Activated T-cell treated with anti-CD3 and anti-CD28 coated beads, Interleukin-2, amount 50 U/mL, for 72 hours (primary cell): ENCODE measurements at regions not wholly inside any gene's neighbourhood (a gene's known extent, or its start where the extent isn't known, plus 50 kb on each side); places are given as distances from the start of the nearest gene placed in this dataset.
"Not testable (repeated sequence)": the region's sequence is repeated elsewhere in the genome, so short reads cannot be mapped to it uniquely, and the experiment has no call there.

Source experiments
- ATAC-seq, 2 donors: fragments of 150-1000 bp; cut with Tn5 transposase; replicated peaks in 1 of 2; 2 replicates each; pipeline ENCODE4 v1.10.0; 2021; ENCODE audit warnings: moderate library complexity in 2 of 2, mild to moderate bottlenecking in 1 of 2
- DNase-seq, 2 donors: peaks; one replicate each; pipeline ENCODE4 v3.0.0; 2021 to 2022; ENCODE audit warnings: mixed read lengths in 1 of 2
- H3K27ac Mint-ChIP-seq: one replicate; pipeline ENCODE4 v1.8.0; 2022; ENCODE audit warnings: mild to moderate bottlenecking, moderate library complexity, mixed read lengths
- H3K27me3 Mint-ChIP-seq: one replicate; pipeline ENCODE4 v1.8.0; 2022; ENCODE audit warnings: low read depth, mixed read lengths
- H3K36me3 Mint-ChIP-seq, 2 donors: one replicate each; pipeline ENCODE4 v1.8.0; 2022; ENCODE audit warnings: mixed read lengths in 2 of 2, mild to moderate bottlenecking in 1 of 2; ENCODE audit not compliant: insufficient read depth in 2 of 2
- H3K4me1 Mint-ChIP-seq: one replicate; pipeline ENCODE4 v1.8.0; 2022; ENCODE audit warnings: low read depth, mixed read lengths
- H3K4me3 Mint-ChIP-seq, 2 donors: one replicate each; pipeline ENCODE4 v1.8.0; 2022; ENCODE audit warnings: mild to moderate bottlenecking in 2 of 2, mixed read lengths in 2 of 2, moderate library complexity in 2 of 2
- H3K9me3 Mint-ChIP-seq, 2 donors: one replicate each; pipeline ENCODE4 v1.8.0; 2022; ENCODE audit warnings: mixed read lengths in 2 of 2

GRCh38 chr7:106348231-106348630, 63.4 kb upstream of the NAMPT start:
- peaks cover 17 to 18% of the 10 kb centered on the region in 2 donors for H3K9me3 Mint-ChIP-seq
- peaks cover 54% of the 10 kb centered on the region for H3K4me1 Mint-ChIP-seq
- H3K27me3 Mint-ChIP-seq: peaks cover 20% of the 10 kb centered on the region
- peaks cover 33 to 44% of the 10 kb centered on the region in 2 donors for H3K36me3 Mint-ChIP-seq
- H3K4me3 Mint-ChIP-seq: peak overlapping the region in 1 of 2 donors; percentile 83
- no peak for DNase-seq
- no peak for ATAC-seq
- peak overlapping the region; percentile 99 for H3K27ac Mint-ChIP-seq

DNA sequence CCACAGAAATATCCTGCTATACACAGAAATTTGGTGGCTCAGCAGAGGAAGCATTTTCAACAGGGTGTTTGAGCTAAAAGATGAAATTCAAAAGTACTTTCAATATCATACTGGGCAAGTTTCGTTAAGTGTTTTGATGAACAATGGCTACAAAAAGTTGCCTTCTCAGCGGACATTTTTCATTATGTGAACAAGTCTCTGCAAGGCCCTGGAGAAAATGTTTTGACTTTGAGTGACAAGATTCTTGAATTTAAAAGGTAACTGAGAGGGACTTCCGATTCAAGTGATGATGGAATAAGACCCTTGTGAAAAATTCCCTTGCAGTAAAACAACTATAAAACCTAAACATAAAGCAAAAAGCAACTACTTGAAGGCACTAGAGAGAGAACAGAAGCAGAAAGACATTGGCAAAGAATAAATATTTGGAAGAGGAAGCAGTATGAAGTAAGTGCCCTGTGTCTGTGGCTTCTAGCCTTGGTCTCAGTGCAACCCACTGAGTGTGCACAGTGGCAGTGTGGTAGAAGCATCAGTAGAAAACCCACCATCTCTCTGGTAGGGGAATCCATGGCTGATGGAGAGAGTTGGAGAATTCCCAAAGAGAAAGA, 62.5 kb upstream of the NAMPT start:
- peaks cover 54% of the 10 kb centered on the region for H3K4me1 Mint-ChIP-seq
- H3K4me3 Mint-ChIP-seq: peak overlapping the region; percentile 80 to 83
- peaks cover 19 to 23% of the 10 kb centered on the region in 2 donors for H3K9me3 Mint-ChIP-seq
- H3K27me3 Mint-ChIP-seq: peaks cover 17% of the 10 kb centered on the region
- ATAC-seq (no peak), DNase-seq (peak in 1 of 2 donors; percentile 34)
- peak overlapping the region; percentile 99 for H3K27ac Mint-ChIP-seq
- peaks cover 41 to 51% of the 10 kb centered on the region in 2 donors for H3K36me3 Mint-ChIP-seq

GRCh38 chr7:106346678-106347217, 62.0 kb upstream of the NAMPT start:
- H3K4me3 Mint-ChIP-seq: peak overlapping the region; percentile 80 to 83

GRCh38 chr7:106346167-106346677, 61.4 kb upstream of the NAMPT start:
- peaks cover 54% of the 10 kb centered on the region for H3K4me1 Mint-ChIP-seq
- H3K9me3 Mint-ChIP-seq: peaks cover 26 to 30% of the 10 kb centered on the region in 2 donors
- peak in 1 of 2 donors; percentile 19 for DNase-seq
- peak overlapping the region; percentile 80 to 83 for H3K4me3 Mint-ChIP-seq
- peak overlapping the region; percentile 99 for H3K27ac Mint-ChIP-seq
- peaks cover 22% of the 10 kb centered on the region for H3K27me3 Mint-ChIP-seq
- ATAC-seq: peak; percentile 2 to 9
- peaks cover 47 to 60% of the 10 kb centered on the region in 2 donors for H3K36me3 Mint-ChIP-seq

More at GRCh38 chr7:106346678-106347217, 62.0 kb upstream of the NAMPT start:
- Mint-ChIP-seq H3K27me3 (peaks cover 21% of the 10 kb centered on the region), H3K36me3 (peaks cover 46 to 57% of the 10 kb centered on the region in 2 donors), H3K9me3 (peaks cover 24 to 28% of the 10 kb centered on the region in 2 donors), H3K4me1 (peaks cover 54% of the 10 kb centered on the region), H3K27ac (peak overlapping the region; percentile 99)
- ATAC-seq: peak; percentile 75
- peak; percentile 66 to 72 for DNase-seq

DNA sequence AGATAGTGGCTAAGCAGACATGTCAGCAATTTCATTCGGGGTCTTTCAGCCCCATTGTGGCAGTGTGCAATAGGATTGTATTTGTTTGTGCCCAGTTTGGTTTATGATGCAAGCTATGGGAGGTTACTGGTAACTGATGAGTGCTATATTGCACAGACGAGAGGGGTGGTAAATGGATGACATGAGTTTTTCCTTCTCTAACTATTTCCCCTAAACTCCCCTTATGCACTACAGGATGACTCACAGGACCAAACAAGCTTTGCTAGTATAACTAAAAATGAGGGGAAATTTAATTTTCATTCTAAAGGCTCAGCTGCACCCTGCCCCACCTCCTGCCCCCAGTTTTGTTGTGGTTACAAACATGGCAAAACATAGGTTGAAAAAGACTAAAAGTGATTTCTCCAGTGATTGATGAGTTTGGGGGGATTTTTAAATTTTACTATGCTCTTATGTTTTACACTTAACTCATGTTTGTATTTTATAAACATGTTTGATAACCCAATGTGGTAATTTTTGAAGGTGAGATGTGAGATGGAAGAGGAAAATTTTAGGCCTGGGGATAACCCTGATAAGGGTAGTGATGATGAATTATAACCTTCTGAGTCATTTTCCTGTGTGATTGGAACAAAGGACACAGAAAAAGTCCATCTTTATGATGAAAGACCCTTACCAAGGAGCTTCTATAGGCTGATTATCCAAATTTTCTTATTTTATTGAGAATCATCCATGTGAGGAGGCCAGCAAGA, 60.8 kb upstream of the NAMPT start:
- peak; percentile 74 to 79 for DNase-seq
- Mint-ChIP-seq H3K4me3 (peak overlapping the region; percentile 80 to 83), H3K27ac (peak overlapping the region; percentile 99), H3K9me3 (peaks cover 25 to 28% of the 10 kb centered on the region in 2 donors), H3K36me3 (peaks cover 50 to 58% of the 10 kb centered on the region in 2 donors), H3K4me1 (peaks cover 54% of the 10 kb centered on the region), H3K27me3 (peaks cover 15% of the 10 kb centered on the region)
- ATAC-seq: peak; percentile 79 to 80

- H3K4me3 Mint-ChIP-seq: peak overlapping the region; percentile 80 to 83
- no peak for ATAC-seq
These were observed 60.1 kb upstream of the NAMPT start for GRCh38 chr7:106344861-106345260.

GRCh38 chr7:106344211-106344610, 59.4 kb upstream of the NAMPT start:
- Mint-ChIP-seq H3K4me1 (peaks cover 62% of the 10 kb centered on the region), H3K36me3 (peaks cover 51 to 62% of the 10 kb centered on the region in 2 donors), H3K9me3 (peaks cover 31 to 38% of the 10 kb centered on the region in 2 donors), H3K27ac (peak overlapping the region; percentile 99), H3K27me3 (peaks cover 6% of the 10 kb centered on the region), H3K4me3 (no peak overlapping the region)
- ATAC-seq: no peak
- DNase-seq: no peak

More at GRCh38 chr7:106344861-106345260, 60.1 kb upstream of the NAMPT start:
- peaks cover 59% of the 10 kb centered on the region for H3K4me1 Mint-ChIP-seq
- peaks cover 11% of the 10 kb centered on the region for H3K27me3 Mint-ChIP-seq
- H3K36me3 Mint-ChIP-seq: peaks cover 52 to 62% of the 10 kb centered on the region in 2 donors
- H3K27ac Mint-ChIP-seq: peak overlapping the region; percentile 99
- peaks cover 30 to 35% of the 10 kb centered on the region in 2 donors for H3K9me3 Mint-ChIP-seq
- DNase-seq: no peak

DNA sequence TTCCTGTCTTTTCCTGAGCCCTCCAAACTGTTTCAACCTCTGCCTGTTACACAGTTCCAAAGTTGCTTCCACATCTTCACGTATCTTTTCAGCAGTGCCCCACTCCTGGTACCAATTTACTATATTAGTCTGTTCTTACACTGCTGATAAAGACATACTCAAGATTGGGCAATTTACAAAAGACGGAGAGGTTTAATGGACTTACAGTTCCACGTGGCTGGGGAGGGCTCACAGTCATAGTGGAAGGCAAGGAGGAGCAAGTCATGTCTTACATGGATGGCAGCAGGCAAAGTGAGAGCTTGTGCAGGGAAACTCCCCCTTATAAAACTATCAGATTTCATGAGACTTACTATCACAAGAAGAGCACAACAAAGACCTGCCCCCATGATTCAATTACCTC, 57.3 kb upstream of the NAMPT start:
- Mint-ChIP-seq H3K36me3 (peaks cover 44 to 53% of the 10 kb centered on the region in 2 donors), H3K4me1 (peaks cover 45% of the 10 kb centered on the region), H3K27me3 (peaks cover 14% of the 10 kb centered on the region), H3K9me3 (peaks cover 24 to 32% of the 10 kb centered on the region in 2 donors)
- H3K27ac Mint-ChIP-seq, ATAC-seq, H3K4me3 Mint-ChIP-seq, DNase-seq: not testable (repeated sequence)

DNA sequence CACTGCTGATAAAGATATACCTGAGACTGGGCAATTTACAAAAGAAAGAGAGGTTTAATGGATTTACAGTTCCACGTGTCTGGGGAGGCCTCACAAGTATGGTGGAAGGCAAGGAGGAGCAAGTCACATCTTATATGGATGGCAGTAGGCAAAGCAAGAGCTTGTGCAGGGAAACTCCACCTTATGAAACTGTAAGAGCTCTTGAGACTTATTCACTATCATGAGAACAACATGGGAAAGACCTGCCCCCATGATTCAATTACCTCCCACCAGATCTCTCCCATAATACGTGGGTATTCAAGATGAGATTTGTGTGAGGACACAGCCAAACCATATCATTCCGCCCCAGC, 55.4 kb upstream of the NAMPT start:
- ATAC-seq, DNase-seq: not testable (repeated sequence)
- Mint-ChIP-seq H3K4me3 (peak overlapping the region in 1 of 2 donors; percentile 26), H3K4me1 (peaks cover 27% of the 10 kb centered on the region), H3K27ac (peak overlapping the region; percentile 62), H3K9me3 (peaks cover 24 to 32% of the 10 kb centered on the region in 2 donors), H3K27me3 (peaks cover 27% of the 10 kb centered on the region), H3K36me3 (peaks cover 44 to 52% of the 10 kb centered on the region in 2 donors)

DNA sequence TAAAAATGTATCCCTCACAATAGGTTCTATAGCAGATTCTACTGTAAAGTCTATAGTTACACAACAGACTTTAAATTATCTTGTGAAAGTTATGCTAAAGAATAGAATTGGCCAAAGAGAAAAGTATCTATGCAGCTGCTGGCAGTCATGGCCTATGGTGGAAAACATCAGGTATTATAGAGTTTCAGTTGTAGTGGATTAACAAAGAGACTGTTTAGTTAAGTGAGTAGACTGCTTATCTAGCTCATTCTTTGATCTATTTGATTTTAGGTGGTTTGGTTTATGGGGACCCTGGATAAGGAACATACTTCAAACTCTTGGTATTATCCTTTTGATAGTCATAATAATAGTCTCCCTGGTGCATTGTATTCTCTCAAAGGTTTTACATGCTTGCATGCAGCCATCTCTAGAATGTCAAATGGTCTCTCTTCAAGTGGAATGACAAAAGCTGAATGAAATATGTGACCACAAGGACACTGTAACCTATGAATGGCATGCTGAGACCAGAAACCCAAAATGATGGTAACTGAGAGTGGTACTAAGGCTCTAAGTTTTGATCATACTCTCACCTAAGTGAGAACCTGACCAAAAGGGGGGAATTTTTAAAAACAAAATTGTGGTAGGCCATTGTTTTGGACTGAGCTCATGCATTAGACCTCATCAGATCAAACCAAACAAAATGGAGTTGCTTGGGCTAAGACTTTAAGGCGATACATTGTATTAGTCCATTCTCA, 54.9 kb upstream of the NAMPT start:
- H3K27me3 Mint-ChIP-seq: peaks cover 33% of the 10 kb centered on the region
- H3K27ac Mint-ChIP-seq: peak overlapping the region; percentile 62
- ATAC-seq (peak; percentile 76), DNase-seq (no peak)
- H3K4me3 Mint-ChIP-seq: peak overlapping the region in 1 of 2 donors; percentile 26
- H3K36me3 Mint-ChIP-seq: peaks cover 41 to 47% of the 10 kb centered on the region in 2 donors
- H3K9me3 Mint-ChIP-seq: peaks cover 19 to 29% of the 10 kb centered on the region in 2 donors
- peaks cover 22% of the 10 kb centered on the region for H3K4me1 Mint-ChIP-seq

DNA sequence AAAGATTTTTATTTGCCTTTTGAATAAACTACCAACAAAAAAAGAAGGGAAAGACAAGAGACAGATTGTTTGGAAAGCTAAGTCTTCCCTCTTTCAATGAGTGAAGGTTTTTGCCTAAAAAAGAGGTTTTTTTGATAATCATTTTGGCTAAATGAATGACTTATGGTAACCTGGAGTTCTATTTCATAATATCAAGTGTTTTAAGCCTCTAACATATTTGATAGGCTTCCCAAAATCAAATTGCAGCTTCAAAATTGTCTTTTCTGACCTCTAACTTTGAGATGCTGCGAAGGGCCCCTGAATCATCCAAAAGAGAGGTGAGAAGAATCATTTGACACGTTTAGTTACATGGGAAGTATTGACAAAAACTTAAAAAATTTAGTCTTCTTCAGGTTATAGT, 53.0 kb upstream of the NAMPT start:
- DNase-seq (no peak), ATAC-seq (no peak)

GRCh38 chr7:106335814-106336213, 51.0 kb upstream of the NAMPT start:
- ATAC-seq: no peak
- no peak overlapping the region for H3K27ac Mint-ChIP-seq
- no peak for DNase-seq
- peaks cover 54% of the 10 kb centered on the region for H3K27me3 Mint-ChIP-seq
- peaks cover 14 to 19% of the 10 kb centered on the region in 2 donors for H3K36me3 Mint-ChIP-seq
- peaks cover 7% of the 10 kb centered on the region for H3K4me1 Mint-ChIP-seq
- H3K9me3 Mint-ChIP-seq: peaks cover 6 to 12% of the 10 kb centered on the region in 2 donors
- H3K4me3 Mint-ChIP-seq: no peak overlapping the region

More for the DNA sequence above, 53.0 kb upstream of the NAMPT start:
- H3K9me3 Mint-ChIP-seq: peaks cover 15 to 22% of the 10 kb centered on the region in 2 donors
- no peak overlapping the region for H3K27ac Mint-ChIP-seq
- H3K36me3 Mint-ChIP-seq: peaks cover 28 to 33% of the 10 kb centered on the region in 2 donors
- peaks cover 46% of the 10 kb centered on the region for H3K27me3 Mint-ChIP-seq
- H3K4me3 Mint-ChIP-seq: no peak overlapping the region
- peaks cover 7% of the 10 kb centered on the region for H3K4me1 Mint-ChIP-seq
